ENCODE measurements at regions not wholly inside any gene's neighbourhood (a gene's known extent, or its start where the extent isn't known, plus 50 kb on each side); places are given as distances from the start of the nearest gene placed in this dataset.

- no peak for TF ChIP-seq POLR2A (IDR thresholded peaks at IDR 0.05)
- no peak for TF ChIP-seq CTCF (IDR thresholded peaks at IDR 0.05)
Observed at GRCh38 chr1:173285048-173285447, 77.9 kb upstream of the TNFSF4 start.

All from adrenal gland (tissue), 5 donors.